Body of pancreas (tissue), 4 donors: ENCODE measurements at regions not wholly inside any gene's neighbourhood (a gene's known extent, or its start where the extent isn't known, plus 50 kb on each side); places are given as distances from the start of the nearest gene placed in this dataset.

ENCODE experiments used
- POLR2A ChIP-seq, 3 donors: fragments of 450-650 bp; IDR thresholded peaks; one replicate each; pipeline ENCODE4 v1.6.1; 2016; ENCODE audit warnings: antibody characterized with exemption in 3 of 3, mild to moderate bottlenecking in 2 of 3
- TF ChIP-seq, protein P1 (sequence below), 7 experiments: fragments of 450-650 bp in 4 of 7; fragments of 200-600 bp in 3 of 7; sonication (generic) in 3 of 7; IDR thresholded peaks; one replicate each; pipeline ENCODE4 v1.5.1; 2016 to 2019; ENCODE audit warnings: antibody characterized with exemption in 7 of 7

DNA sequence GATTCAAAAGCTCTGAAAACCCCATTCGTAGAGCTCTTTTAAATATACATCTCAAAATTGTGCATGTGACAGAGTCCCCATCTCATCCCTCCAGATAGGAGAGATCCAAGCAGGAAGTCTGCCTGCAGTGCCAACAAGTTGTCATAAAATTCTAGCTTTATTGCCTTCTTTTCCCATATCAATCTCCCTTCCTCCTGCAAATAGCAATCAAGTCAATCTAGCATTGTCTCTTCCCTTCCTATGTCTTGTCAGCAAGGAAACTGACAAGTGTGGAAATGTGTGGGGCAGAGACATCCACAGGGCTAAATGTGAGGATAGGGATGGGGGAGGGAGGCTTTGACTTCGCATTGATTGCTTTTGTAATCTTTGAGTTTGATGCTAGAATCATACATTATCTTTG lies 165.2 kb downstream of the C1orf94 start:
- TF ChIP-seq, protein P1, sequence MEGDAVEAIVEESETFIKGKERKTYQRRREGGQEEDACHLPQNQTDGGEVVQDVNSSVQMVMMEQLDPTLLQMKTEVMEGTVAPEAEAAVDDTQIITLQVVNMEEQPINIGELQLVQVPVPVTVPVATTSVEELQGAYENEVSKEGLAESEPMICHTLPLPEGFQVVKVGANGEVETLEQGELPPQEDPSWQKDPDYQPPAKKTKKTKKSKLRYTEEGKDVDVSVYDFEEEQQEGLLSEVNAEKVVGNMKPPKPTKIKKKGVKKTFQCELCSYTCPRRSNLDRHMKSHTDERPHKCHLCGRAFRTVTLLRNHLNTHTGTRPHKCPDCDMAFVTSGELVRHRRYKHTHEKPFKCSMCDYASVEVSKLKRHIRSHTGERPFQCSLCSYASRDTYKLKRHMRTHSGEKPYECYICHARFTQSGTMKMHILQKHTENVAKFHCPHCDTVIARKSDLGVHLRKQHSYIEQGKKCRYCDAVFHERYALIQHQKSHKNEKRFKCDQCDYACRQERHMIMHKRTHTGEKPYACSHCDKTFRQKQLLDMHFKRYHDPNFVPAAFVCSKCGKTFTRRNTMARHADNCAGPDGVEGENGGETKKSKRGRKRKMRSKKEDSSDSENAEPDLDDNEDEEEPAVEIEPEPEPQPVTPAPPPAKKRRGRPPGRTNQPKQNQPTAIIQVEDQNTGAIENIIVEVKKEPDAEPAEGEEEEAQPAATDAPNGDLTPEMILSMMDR (IDR thresholded peaks at IDR 0.05): no peak
- no peak for TF ChIP-seq POLR2A (IDR thresholded peaks at IDR 0.05)
